ENCODE measurements at regions not wholly inside any gene's neighbourhood (a gene's known extent, or its start where the extent isn't known, plus 50 kb on each side); places are given as distances from the start of the nearest gene placed in this dataset.

DNA sequence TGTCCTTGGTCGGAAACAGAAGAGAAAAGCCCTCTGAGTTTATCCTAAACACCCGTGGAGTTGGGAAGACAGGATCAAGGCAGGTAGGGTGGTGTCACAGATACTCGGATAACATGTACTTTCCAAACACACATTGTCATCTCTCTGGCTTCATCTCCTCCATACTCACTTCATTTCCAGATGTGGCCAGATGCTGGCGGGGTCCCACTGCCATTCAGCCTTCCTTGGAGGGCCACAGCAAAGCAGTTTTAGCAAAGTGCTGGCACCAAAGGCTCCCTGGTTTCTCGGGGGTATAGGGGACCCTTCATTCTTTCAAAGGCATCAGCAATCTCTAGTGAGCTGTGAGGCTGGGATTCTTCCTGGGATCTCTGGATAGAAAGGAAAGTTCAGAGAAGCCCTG is 539.5 kb downstream of the TCERG1L start:
- TF ChIP-seq, protein P1, sequence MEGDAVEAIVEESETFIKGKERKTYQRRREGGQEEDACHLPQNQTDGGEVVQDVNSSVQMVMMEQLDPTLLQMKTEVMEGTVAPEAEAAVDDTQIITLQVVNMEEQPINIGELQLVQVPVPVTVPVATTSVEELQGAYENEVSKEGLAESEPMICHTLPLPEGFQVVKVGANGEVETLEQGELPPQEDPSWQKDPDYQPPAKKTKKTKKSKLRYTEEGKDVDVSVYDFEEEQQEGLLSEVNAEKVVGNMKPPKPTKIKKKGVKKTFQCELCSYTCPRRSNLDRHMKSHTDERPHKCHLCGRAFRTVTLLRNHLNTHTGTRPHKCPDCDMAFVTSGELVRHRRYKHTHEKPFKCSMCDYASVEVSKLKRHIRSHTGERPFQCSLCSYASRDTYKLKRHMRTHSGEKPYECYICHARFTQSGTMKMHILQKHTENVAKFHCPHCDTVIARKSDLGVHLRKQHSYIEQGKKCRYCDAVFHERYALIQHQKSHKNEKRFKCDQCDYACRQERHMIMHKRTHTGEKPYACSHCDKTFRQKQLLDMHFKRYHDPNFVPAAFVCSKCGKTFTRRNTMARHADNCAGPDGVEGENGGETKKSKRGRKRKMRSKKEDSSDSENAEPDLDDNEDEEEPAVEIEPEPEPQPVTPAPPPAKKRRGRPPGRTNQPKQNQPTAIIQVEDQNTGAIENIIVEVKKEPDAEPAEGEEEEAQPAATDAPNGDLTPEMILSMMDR (IDR thresholded peaks at IDR 0.05; ENCODE audit: insufficient read depth, low read depth, low read length, missing control alignments): no peak
- no peak overlapping the region for H3K4me3 ChIP-seq (ENCODE audit: low read length)
- no peak for DNase-seq (ENCODE audit: low read depth)

DNA sequence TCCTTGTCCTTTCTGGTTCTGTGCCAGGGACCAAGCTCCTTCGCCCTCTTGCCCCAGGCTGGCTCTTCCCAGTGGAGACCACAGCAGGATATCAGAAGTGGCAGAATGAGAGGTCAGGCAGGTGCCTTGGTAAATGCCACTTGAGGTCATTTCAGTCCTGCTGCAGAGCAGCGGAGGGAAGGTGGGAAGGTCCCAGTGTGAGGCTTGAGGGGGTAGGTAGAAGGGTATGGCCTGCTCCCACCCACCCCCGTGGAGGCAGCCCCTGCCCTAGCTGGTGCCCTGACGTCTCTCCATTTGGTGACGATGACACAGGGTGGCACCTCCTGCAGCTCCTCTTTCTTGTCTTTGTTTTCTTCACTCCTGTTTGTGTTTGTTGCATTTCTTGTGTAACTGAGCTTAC is 538.8 kb downstream of the TCERG1L start:
- no peak for DNase-seq (ENCODE audit: low read depth)
- TF ChIP-seq, protein P1 (IDR thresholded peaks at IDR 0.05; ENCODE audit: insufficient read depth, low read depth, low read length, missing control alignments): no peak
- no peak overlapping the region for H3K4me3 ChIP-seq (ENCODE audit: low read length)

DNA sequence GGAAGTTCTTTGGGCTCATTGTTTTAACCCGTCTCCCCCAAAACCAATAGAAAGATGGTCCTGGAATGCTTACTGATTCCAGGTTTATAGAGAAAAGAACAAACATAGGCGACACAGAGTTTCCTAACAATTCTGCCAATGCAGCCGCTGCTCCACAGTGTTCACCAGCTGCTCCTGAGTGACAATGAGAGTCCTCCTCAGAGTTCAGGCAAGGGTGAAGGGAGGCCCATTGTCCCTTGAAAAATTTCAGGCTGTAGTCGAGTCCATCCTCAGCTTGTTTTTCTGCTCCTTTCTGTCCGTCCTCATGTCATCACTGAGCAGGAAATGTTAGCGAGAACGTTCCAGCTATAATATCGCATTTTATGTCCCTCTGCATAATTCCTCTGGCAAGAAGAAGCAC is 537.6 kb downstream of the TCERG1L start:
- DNase-seq (ENCODE audit: low read depth): no peak
- no peak overlapping the region for H3K4me3 ChIP-seq (ENCODE audit: low read length)
- TF ChIP-seq, protein P1 (IDR thresholded peaks at IDR 0.05; ENCODE audit: insufficient read depth, low read depth, low read length, missing control alignments): no peak

DNA sequence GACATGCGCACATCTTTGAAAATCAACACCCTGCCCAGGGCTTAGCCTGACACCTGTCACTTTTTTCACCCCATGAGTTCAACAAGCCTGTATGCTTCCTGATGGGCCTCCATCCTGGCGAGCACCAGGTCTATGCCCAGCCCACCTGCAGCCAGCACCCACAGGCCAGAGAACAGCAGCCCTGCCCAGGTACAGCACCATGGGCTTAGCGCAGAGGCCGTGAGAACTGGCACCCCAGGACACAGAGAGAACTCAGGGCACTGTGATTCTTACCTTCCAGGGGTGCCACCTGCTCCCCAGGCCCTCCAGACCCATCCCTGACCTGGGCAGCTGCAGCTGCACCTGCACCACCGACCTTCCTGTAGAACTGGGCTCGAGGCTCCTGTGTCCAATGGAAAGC is 536.6 kb downstream of the TCERG1L start:
- TF ChIP-seq, protein P1 (IDR thresholded peaks at IDR 0.05; ENCODE audit: insufficient read depth, low read depth, low read length, missing control alignments): no peak
- no peak for DNase-seq (ENCODE audit: low read depth)
- no peak overlapping the region for H3K4me3 ChIP-seq (ENCODE audit: low read length)

DNA sequence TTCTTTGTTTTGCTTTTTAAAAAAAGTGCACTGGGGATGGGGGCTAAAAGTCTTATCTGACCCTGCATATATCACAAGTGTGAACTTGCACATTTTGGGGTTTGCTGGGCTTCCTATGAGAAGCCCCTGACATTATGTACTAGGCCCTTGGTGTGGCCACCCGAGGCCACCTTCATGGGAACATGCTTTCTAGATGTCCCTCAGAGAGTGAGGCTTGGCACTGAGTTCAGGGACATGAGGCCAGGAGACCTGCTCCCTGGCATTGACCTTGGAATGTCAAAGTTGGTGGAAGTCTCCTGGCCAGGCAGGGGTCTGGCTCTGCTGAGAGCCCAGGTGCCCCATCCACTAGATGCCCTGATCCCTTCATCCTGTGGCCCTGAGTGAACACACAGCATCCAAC is 536.2 kb downstream of the TCERG1L start:
- TF ChIP-seq, protein P1 (IDR thresholded peaks at IDR 0.05; ENCODE audit: insufficient read depth, low read depth, low read length, missing control alignments): no peak
- no peak overlapping the region for H3K4me3 ChIP-seq (ENCODE audit: low read length)
- no peak for DNase-seq (ENCODE audit: low read depth)

DNA sequence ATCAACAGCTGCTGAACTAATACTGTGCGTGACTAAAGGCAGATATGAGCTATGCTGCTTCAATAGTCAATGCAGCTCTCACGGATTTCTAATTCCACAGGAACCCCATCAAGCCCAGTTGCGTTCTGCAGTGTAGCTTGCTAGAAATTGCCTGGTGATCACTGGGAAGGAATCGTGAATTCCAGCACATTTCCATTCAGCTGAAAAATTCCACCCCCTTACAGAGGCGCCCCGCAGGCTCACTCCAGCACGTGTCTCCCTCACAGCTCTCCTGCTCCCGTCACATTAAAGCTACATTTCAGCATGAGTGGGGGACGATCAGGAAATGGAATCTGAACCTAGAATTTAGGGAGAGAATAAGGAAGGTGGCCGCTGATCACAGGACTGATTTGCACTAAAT is 534.8 kb downstream of the TCERG1L start:
- DNase-seq (ENCODE audit: low read depth): no peak
- H3K4me3 ChIP-seq (ENCODE audit: low read length): no peak overlapping the region
- TF ChIP-seq, protein P1 (IDR thresholded peaks at IDR 0.05; ENCODE audit: insufficient read depth, low read depth, low read length, missing control alignments): no peak

DNA sequence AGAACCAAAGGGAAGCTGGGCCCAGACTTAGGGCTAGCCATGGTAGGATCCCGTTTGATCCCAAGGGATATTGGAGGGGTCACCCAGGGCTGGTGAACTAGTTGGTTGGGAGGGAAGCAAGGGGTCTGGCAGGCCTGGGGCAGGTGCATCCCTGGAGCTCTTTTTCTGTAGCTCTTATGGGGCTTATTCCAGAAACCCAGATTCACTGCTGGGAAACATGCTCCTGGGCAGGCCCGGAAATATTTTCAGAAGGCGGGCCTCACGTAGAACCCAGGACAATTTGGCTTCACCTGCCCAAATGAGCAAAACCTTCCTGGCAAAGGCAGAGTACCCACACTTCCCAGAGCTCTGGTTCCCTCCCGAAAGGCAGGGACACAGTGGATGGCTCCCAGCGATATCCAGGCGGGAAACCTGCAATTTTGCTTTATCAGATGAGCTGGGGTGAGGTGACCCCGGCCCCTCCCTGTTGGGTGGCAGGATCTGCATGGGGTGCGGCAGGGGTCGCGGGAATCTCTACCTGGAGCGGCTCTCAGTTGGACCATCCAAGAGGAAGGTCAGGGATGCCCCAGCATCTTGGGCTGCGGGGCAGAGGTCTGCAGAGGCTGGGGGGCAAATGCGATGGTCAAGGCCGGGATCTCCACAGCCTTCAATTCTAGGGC is 533.9 kb downstream of the TCERG1L start:
- TF ChIP-seq, protein P1 (IDR thresholded peaks at IDR 0.05; ENCODE audit: insufficient read depth, low read depth, low read length, missing control alignments): no peak
- no peak overlapping the region for H3K4me3 ChIP-seq (ENCODE audit: low read length)

More for the DNA sequence above, 533.9 kb downstream of the TCERG1L start:
- DNase-seq (ENCODE audit: low read depth): no peak

Data from epithelial cell of esophagus (primary cell).